GM21360 (cell line): ENCODE measurements at regions not wholly inside any gene's neighbourhood (a gene's known extent, or its start where the extent isn't known, plus 50 kb on each side); places are given as distances from the start of the nearest gene placed in this dataset.
"Not testable (repeated sequence)": the region's sequence is repeated elsewhere in the genome, so short reads cannot be mapped to it uniquely, and the experiment has no call there.

Experiments used
- ATAC-seq: cut with Tn5 transposase; IDR thresholded peaks from one replicate; pipeline ENCODE4 v1.9.1; 2021; ENCODE audit warnings: mild to moderate bottlenecking, moderate library complexity; ENCODE audit not compliant: unreplicated experiment

DNA sequence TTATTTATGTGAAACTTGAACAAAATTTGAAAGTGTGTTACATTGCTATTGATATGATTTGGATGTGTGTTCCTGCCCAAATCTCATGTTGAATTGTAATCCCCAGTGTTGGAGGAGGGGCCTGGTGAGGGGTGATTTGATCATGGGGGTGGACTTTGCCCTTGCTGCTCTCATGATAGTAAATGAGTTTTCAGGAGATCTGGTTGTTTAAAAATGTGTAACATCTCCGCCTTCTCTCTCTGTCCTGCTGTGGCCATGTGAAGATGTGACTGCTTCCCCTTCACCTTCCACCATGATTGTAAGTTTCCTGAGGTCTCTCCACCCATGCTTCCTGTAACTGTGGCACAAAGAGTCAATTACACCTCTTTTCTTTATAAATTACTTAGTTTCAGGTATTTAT lies 1731.0 kb downstream of the SLITRK5 start:
- no peak for ATAC-seq

DNA sequence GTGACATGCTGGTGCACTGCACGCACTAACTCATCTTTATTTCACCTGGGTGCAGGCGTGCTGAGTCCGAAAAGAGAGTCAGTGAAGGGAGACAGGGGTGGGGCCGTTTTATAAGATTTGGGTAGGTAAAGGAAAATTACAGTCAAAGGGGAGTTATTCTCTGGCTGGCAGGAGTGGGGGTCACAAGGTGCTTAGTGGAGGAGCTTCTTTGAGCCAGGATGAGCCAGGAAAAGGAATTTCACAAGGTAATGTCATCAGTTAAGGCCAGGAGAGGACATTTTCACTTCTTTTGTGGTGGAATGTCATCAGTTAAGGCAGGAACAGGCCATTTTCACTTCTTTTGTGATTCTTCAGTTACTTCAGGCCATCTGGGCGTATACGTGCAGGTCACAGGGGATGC lies 1734.9 kb downstream of the SLITRK5 start:
- ATAC-seq = not testable (repeated sequence)

DNA sequence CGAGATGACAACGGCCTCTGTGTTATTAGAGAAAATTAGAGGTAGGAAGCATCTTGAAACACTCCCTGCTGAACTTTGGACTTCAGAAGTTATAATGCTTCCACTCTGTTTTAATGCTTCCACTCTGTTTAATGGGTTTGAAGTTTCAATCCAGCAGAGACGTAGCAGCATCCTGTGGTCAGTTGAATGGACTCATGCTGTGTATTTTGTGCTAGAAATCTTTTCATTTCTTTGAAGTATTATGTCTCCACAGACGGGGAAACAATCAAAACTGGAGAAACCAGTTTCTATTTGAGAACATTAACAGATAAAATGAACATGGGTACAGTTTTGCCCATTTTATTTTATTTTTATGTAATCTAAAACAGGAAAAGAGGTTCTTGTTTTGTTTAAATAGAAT lies 1736.2 kb downstream of the SLITRK5 start:
- ATAC-seq = no peak

DNA sequence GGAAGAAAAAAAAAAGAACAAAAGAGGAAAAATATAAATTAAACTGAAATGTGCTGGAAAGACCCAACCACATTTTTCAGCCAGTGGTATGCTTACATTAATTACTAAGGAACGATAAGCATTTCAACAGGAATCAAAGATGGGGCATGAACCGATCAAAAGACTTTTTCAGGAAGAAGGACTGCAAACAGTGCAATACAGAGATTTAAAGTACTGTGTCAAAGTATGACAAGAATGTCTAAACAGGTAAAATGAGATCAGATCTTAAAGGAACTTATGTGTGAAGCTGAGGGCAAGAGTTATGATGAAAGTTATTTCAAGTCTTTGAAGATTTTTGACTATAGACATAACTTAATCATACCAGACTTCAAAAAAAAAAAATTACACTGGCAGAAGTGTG lies 1761.8 kb downstream of the SLITRK5 start:
- no peak for ATAC-seq

DNA sequence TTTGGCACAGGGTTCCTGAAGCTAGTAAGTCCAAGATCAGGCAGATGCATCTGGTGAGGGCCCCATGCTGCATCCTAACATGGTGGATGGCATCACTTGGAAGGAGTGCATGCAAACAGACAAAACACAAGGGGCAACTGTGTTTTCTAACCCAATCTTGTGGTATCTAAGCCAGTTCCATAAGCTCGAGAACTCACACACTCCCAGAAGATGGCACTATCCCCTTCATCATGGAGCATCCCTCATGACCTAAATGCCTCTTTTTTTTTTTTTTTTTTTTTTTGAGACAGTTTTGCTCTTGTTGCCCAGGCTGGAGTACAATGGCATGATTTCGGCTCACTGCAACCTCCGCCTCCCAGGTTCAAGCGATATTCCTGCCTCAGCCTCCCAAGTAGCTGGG lies 1763.5 kb downstream of the SLITRK5 start:
- ATAC-seq = not testable (repeated sequence)

DNA sequence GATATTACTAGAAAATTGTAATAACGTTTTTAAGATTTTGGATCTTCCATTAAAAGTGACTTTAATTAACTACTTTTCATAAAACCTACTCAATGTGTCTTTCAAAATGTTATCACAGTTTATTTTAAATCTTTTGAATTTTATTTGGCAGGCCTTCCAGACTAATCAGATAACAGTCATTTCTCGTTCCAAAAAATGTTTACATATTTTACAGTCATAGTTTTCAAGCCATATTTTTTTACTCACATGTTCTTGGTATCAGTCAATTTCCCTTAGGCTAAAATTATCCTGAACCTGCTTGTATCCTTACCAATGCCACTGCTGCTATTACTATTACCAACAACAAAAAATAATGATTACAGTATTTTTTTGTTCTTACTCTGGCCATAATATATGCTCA lies 1783.5 kb downstream of the SLITRK5 start:
- no peak for ATAC-seq

DNA sequence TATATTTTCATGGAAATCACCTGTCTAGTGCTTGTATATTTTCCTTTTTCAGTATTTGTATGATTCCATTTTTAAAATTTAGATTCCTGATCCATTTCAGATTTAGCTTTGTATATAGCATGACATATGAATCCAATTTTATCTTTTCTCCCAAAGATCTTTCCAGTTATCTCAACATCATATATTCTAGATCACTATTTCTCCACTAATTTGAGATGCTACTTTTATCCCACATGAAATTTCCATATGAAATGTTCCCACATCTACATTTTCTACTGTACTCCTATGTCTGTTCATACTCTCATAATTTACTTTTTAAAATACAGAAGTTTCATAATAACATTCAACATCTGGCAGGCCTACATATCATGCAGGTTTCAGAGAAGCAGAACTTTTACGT lies 1784.1 kb downstream of the SLITRK5 start:
- ATAC-seq = no peak

DNA sequence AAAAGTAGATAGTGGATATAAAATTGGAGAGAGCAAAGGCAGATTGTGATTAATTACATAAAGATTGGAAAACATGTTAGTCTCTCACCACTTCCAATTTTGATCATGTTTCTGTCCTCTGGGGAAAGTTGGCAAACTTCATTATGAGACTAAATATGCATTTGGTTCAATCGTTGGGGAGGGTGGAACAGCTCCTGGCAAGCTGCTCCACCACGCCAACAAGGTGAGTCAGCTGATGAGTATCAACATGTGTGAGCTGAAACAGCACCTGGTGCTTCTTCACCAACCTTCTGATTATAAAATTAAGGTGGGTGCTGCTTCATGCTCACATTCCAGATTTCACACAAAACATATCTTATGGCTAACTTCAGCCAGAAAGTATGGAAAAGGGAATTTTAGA lies 1784.6 kb downstream of the SLITRK5 start:
- no peak for ATAC-seq

DNA sequence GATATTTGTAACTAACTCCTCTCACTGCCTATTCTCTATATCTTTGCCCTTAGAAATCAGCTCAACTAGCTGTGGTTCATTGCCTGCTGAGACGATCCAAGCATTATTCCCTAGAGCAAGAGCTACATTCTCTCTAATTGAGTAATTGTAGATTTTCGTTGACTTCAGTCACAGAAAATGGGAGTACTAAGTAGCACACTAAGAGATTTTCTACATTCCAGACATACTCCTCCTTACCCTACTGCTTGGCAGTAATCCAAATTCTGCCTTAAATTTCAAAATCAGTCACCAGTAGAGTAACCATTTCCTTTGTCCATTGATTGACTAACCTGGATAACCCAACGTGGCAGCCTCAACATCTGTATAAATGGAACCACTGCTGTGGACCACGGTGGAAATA lies 1786.8 kb downstream of the SLITRK5 start:
- ATAC-seq = no peak

DNA sequence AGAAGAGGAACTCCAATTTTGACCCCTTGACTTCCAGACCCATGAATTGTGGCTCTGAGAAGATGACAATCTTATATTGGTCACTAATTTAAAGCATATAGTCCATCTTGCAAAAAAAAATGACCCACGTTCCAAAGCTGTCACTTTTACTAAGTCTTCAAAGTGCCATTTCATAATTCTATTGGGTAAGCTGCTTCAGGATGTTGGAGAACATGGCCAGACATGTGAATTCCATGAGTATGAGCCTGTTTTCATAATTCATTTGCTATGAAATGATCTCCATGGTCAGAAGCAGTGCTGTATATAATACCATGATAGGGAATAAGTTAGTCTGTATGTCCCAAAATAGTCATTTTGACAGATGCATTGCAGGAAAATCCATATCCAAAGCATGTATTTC lies 1787.3 kb downstream of the SLITRK5 start:
- no peak for ATAC-seq

DNA sequence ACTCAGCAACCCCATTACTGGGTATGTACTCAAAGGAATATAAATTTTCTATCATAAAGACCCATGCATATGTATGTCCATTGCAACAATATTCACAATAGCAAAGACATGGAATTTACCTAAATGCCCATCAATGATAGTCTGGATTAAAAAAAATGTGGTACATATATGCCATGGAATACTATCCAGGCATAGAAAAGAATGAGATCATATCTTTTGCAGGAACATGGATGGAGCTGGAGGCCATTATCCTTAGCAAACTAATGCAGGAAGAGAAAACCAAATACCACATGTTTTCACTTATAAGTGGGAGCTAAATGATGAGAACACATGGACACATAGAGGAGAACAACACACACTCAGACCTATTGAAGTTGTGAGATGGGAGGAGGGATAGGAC lies 1789.7 kb downstream of the SLITRK5 start:
- not testable (repeated sequence) for ATAC-seq

DNA sequence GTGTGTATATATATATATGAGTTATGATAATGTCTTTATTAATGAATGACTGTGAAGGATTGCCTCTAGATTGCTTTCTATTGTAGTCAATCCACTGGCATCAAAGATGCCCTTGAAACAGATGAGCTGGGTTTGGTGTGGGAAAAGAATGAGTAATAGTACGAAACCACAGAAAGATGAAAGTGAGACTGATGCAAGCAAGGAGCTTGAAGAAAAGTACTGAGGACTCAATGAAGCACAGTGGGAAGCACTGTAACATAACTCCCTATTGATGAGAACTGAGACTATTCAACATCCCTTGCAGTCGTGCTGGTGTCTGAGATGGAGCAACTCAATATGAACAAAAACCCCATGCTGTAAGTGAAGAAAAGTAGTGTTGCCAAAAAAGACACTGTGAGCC lies 1794.2 kb downstream of the SLITRK5 start:
- ATAC-seq = peak; percentile 79

DNA sequence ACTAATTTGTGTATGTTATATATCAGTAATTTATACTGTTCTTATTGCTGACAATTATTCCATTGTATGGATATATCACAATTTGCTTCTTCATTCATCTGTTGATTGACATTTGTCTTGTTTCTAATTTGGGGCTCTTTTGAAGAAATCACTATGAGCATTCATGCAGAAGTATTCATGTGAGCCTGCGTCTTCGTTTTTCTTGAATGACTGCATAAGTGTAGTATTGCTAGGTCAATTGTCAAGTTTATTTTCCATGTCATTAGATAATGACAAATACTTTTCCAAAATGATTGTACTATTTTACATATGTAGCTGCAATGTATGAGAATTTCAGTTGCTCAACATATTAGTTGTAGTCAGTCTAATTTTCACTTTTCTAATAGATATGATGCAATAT lies 1796.9 kb downstream of the SLITRK5 start:
- ATAC-seq = no peak

DNA sequence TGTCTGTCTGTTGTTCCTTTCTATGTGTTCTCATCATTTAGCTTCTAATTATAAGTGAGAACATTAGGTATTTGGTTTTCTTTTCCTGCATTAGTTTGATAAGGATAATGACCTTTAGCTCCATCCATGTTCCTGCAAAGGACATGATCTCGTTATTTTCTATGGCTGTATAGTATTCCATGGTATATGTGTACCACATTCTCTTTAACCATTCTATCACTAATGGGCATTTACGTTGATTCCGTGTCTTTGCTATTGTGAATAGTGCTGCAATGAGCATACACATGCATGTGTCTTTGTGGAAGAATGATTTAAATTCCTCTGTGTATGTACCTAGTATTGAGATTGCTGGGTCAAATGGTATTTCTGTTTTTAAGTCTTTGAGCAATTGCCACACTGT lies 1799.7 kb downstream of the SLITRK5 start:
- ATAC-seq = no peak

DNA sequence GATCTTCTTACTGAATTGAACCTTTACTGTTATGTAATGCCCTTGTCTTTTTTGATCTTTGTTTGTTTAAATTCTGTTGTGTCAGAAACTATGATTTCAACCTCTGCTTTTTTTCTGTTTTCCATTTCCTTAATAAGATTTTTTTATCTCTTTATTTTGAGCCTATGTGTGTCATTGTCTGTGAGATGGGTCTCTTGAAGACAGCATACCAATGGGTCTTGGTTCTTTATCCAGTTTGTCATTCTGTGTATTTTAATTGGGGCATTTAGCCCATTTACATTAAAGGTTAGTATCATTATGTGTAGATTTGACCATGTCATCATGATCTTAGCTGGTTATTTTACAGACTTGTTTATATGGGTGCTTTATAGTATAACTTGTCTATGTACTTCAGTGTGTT lies 1803.3 kb downstream of the SLITRK5 start:
- ATAC-seq = no peak

DNA sequence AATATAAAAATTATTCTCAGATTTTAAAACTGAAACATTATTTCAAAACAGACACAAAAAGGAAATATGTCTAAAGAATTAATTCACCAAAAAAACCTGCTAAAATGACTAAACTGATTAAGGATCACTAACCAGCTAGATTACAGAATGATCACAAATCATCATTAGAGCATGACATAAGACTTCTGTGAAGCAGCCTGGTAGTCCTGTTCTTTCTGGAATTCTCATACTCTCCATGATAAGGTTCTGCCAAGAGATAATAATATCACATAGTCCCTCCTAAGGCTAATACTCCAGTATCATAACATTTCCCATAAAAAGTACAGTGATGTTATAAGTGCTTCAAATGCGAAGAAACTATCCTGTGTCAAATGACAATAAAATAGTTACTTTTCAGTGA lies 1814.9 kb downstream of the SLITRK5 start:
- no peak for ATAC-seq

DNA sequence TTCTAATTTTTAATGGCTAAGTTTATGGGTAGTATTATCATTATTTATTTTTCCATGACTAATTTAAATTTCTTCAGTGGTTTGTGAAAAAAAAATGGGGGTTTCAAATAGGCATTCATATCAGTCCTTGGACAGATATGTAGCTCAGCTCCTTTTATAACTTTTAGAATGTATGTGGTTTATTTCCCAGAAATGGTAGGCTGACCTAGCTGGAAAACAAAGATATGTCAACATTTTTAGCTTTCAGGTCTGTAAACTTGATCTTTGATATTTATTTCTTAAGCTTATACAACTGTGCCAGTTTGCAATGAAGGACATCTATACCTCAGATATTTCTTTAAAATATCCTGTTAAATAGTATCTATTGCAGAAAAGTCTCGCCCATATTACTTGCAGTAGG lies 1815.5 kb downstream of the SLITRK5 start:
- no peak for ATAC-seq

DNA sequence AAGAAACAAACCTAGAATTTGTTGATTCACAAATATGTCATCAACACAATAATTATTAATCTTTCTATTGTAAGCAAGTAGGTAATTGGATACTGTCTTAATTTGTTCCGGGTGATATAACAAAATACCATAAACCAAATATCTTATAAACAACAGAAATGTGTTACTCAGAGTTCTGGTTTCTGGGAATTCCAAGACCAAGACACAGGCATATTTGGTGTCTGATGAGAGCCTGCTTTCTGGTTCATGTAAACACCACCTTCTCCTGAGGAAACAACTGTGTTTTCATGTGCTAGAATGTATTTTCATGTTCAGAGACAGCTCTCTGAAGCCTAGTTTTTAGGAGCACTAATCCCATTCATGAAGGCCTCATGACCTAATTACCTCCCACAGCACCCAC lies 1819.5 kb downstream of the SLITRK5 start:
- ATAC-seq = no peak

DNA sequence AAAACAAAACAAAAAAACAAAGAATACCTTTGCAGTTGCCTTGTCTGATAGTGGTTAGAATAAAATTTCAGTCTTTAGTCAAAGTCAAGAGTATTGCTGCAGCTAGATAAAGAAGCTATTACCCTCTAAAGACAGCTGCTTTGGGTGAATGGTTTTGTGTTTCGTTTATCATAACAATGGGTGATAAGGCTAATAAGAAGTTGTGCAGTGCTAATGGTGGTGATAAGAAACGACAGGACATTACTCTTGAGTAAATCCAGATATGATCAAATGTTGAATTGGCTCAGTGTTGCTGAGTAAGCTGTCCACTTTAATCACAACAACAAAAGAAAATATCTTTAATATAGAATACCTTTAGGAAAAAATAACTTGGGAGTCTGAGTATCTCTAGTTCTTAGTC lies 1825.3 kb downstream of the SLITRK5 start:
- no peak for ATAC-seq

DNA sequence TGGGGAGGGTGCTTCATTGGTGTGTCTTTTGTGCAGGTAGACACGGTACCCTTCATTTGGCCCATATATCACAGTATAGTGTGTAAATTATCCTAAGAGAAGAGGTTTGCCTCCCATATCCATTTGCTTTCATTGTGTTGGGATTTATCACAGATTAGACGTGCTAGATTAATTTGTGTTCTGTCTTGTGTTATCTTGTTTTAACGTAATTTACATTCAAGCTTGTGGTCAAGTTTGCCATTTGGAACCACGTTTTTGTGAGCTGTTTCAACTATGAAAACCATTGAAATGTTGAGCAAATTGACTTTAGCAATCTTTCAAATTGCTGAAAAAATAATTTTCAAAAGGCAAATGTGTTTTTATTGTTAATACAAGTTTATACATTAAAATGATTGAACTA lies 1826.5 kb downstream of the SLITRK5 start:
- no peak for ATAC-seq

DNA sequence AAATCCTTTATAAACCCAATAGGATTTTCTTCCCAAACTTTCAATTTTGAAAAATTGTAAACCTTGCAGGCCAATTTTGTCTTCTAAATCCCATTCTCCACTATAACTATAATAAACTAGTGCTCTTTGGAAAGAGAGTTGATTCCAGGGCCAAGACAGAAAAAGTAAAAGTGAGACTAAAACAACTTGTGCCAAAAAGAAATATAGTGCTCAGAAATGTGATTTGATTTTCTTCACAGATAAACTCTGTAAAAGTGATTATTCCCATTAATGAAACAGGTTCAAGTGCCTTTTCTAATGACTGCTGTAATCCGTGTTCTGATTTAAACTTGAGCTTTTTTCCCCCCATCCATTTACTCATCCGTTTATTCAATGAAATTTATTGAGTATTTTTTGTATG lies 1831.1 kb downstream of the SLITRK5 start:
- ATAC-seq = no peak

DNA sequence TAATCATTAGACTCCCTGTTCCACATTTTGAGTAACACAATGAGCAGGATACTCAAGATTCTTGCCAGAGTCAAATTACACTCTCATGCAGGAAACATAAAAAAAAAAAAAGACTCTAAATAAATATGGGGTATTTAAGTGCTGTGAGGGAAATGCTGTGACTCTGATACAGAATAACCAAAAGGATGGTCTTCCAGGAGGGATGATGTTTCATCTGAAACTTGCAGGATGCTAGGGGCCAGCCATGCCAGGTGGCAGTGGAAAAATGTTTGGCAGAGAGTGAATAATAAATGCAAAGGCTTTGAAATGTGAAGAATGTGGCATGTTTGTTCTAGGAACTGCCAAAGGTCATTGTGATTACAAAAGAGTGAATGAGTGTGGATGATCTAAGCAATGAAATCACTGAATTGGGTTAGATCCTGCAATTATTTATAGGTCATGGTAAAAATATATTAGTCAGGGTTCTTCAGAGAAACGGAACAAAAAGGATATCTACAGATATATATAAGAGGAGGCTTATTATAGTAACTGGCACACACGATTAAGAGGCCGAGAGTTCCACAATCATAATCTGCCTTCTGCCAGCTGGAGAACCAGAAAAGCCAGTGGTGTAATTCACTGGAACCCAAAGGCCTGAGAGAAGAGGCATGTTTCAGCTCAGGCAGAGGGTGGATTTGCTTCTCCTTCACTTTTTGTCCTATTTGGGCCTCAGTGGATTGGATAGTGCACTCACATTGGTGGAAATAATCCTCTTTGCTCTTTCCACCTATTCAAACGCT lies 1832.8 kb upstream of the MIR17HG start:
- no peak for ATAC-seq

DNA sequence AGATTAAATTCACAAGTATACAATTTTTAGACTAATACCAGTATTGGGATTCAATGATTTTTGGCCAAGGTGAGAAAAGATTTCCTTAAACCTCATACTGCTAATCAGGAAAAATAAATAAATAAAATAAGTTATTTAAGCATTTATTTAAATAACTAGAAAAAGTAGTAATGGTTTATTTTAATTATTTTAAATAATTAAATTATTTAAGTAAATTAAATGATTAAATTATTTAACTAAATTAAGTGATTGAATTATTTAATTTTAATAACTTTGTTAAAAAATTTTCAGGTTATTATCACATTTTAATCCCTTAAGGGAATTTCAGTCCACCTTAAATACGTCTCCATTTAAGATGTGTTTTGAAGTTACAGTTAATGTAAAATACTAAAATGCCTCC lies 1831.5 kb upstream of the MIR17HG start:
- no peak for ATAC-seq
